NCI-H1105 (cell line): ENCODE measurements at regions not wholly inside any gene's neighbourhood (a gene's known extent, or its start where the extent isn't known, plus 50 kb on each side); places are given as distances from the start of the nearest gene placed in this dataset.

ENCODE experiments used
- DNase-seq: peaks from one replicate; lab custom pipeline; 2025; lab: John Stamatoyannopoulos, UW

- DNase-seq, result no peak
Observed at GRCh38 chr2:22486343-22486742, 898.6 kb upstream of the KLHL29 start.

- DNase-seq, result no peak
Observed at GRCh38 chr2:22487036-22487435, 897.9 kb upstream of the KLHL29 start.

GRCh38 chr2:22487541-22487940 lies 897.4 kb upstream of the KLHL29 start:
- DNase-seq, result no peak

- no peak for DNase-seq
Observed at GRCh38 chr2:22491442-22491841, 893.5 kb upstream of the KLHL29 start.

GRCh38 chr2:22494156-22494555 lies 890.8 kb upstream of the KLHL29 start:
- no peak for DNase-seq

- DNase-seq, result no peak
Observed at GRCh38 chr2:22497064-22497463, 887.9 kb upstream of the KLHL29 start.

GRCh38 chr2:22497789-22498188 lies 887.2 kb upstream of the KLHL29 start:
- no peak for DNase-seq

GRCh38 chr2:22499082-22499839 lies 885.7 kb upstream of the KLHL29 start:
- DNase-seq, result no peak

- DNase-seq, result no peak
Observed at GRCh38 chr2:22500555-22500935, 884.4 kb upstream of the KLHL29 start.

- no peak for DNase-seq
Observed at GRCh38 chr2:22501851-22502250, 883.1 kb upstream of the KLHL29 start.

- no peak for DNase-seq
Observed at GRCh38 chr2:22513563-22513962, 871.4 kb upstream of the KLHL29 start.

- DNase-seq, result no peak
Observed at GRCh38 chr2:22517141-22517540, 867.8 kb upstream of the KLHL29 start.

GRCh38 chr2:22518641-22519040 lies 866.3 kb upstream of the KLHL29 start:
- no peak for DNase-seq

GRCh38 chr2:22520369-22521288 lies 864.4 kb upstream of the KLHL29 start:
- DNase-seq, result no peak

- DNase-seq, result no peak
Observed at GRCh38 chr2:22521620-22522019, 863.4 kb upstream of the KLHL29 start.

GRCh38 chr2:22525681-22526080 lies 859.3 kb upstream of the KLHL29 start:
- DNase-seq, result no peak

- DNase-seq, result no peak
Observed at GRCh38 chr2:22530131-22530530, 854.8 kb upstream of the KLHL29 start.

GRCh38 chr2:22536133-22536532 lies 848.8 kb upstream of the KLHL29 start:
- DNase-seq, result no peak

- DNase-seq, result no peak
Observed at GRCh38 chr2:22554453-22554852, 830.5 kb upstream of the KLHL29 start.

GRCh38 chr2:22557406-22557805 lies 827.6 kb upstream of the KLHL29 start:
- DNase-seq, result no peak

- no peak for DNase-seq
Observed at GRCh38 chr2:22560021-22560420, 825.0 kb upstream of the KLHL29 start.

GRCh38 chr2:22579341-22579740 lies 805.6 kb upstream of the KLHL29 start:
- DNase-seq, result no peak

- DNase-seq, result no peak
Observed at GRCh38 chr2:22582107-22582506, 802.9 kb upstream of the KLHL29 start.
